Trophoblast cell (in vitro differentiated cells and primary cell): ENCODE measurements at regions not wholly inside any gene's neighbourhood (a gene's known extent, or its start where the extent isn't known, plus 50 kb on each side); places are given as distances from the start of the nearest gene placed in this dataset.

Experiments used
- DNase-seq, 2 donors: peaks; one replicate each; pipeline ENCODE4 v3.0.0-alpha.2; 2016
- H2AFZ ChIP-seq: 2 replicates; pipeline ENCODE4 v1.6.1; 2013; ENCODE audit warnings: low read length, moderate library complexity, mild to moderate bottlenecking; ENCODE audit not compliant: insufficient read depth, poor library complexity
- H2AK5ac ChIP-seq: 2 replicates; pipeline ENCODE4 v1.6.1; 2013; ENCODE audit warnings: mild to moderate bottlenecking, low read length
- H2BK120ac ChIP-seq: 2 replicates; pipeline ENCODE4 v1.6.1; 2013; ENCODE audit warnings: low read length, mild to moderate bottlenecking, moderate library complexity; ENCODE audit not compliant: insufficient read depth, poor library complexity
- H2BK12ac ChIP-seq: 2 replicates; pipeline ENCODE4 v1.6.1; 2013; ENCODE audit warnings: mild to moderate bottlenecking, low read length, moderate library complexity
- H2BK5ac ChIP-seq: 2 replicates; pipeline ENCODE4 v1.6.1; 2013; ENCODE audit warnings: low read length, low read depth, moderate library complexity, mild to moderate bottlenecking; ENCODE audit not compliant: poor library complexity
- H3K14ac ChIP-seq: 2 replicates; pipeline ENCODE4 v1.6.1; 2013; ENCODE audit warnings: mild to moderate bottlenecking, low read length
- H3K18ac ChIP-seq: 2 replicates; pipeline ENCODE4 v1.6.1; 2013; ENCODE audit warnings: mild to moderate bottlenecking, low read length
- H3K23ac ChIP-seq: 2 replicates; pipeline ENCODE4 v1.6.1; 2013; ENCODE audit warnings: low read length
- H3K27ac ChIP-seq: 2 replicates; pipeline ENCODE4 v1.5.1; 2013; ENCODE audit warnings: low read depth, mild to moderate bottlenecking, inconsistent platforms, low read length, moderate library complexity
- H3K27me3 ChIP-seq: 2 replicates; pipeline ENCODE4 v1.6.1; 2013; ENCODE audit warnings: inconsistent platforms, mild to moderate bottlenecking, low read length, moderate library complexity; ENCODE audit not compliant: insufficient read depth
- H3K36me3 ChIP-seq, 2 experiments: 1 replicate in 1 of 2; 2 replicates in 1 of 2; pipeline ENCODE4 v1.6.1; 2013; ENCODE audit warnings: low read length in 2 of 2, mild to moderate bottlenecking in 2 of 2, moderate library complexity in 1 of 2; ENCODE audit not compliant: insufficient read depth in 2 of 2, control insufficient read depth in 1 of 2
- H3K4ac ChIP-seq: 2 replicates; pipeline ENCODE4 v1.6.1; 2013; ENCODE audit warnings: low read depth, mild to moderate bottlenecking, low read length, moderate library complexity
- H3K4me1 ChIP-seq, 2 experiments: 1 replicate in 1 of 2; 2 replicates in 1 of 2; pipeline ENCODE4 v1.6.1; 2013; ENCODE audit warnings: low read length in 2 of 2, mild to moderate bottlenecking in 2 of 2, moderate library complexity in 1 of 2; ENCODE audit not compliant: insufficient read depth in 2 of 2, control insufficient read depth in 1 of 2
- H3K4me2 ChIP-seq: 2 replicates; pipeline ENCODE4 v1.6.1; 2013; ENCODE audit warnings: inconsistent platforms, mild to moderate bottlenecking, low read length, moderate library complexity
- H3K4me3 ChIP-seq: 2 replicates; pipeline ENCODE4 v1.5.1; 2013; ENCODE audit warnings: mild to moderate bottlenecking, low read depth, low read length, inconsistent platforms
- H3K79me1 ChIP-seq: one replicate; pipeline ENCODE4 v1.6.1; 2013; ENCODE audit warnings: low read length
- H3K79me2 ChIP-seq: 2 replicates; pipeline ENCODE4 v1.6.1; 2013; ENCODE audit warnings: low read length, mild to moderate bottlenecking; ENCODE audit not compliant: control insufficient read depth, insufficient read depth, poor library complexity
- H3K9ac ChIP-seq: 2 replicates; pipeline ENCODE4 v1.6.1; 2013; ENCODE audit warnings: mild to moderate bottlenecking, low read length
- H3K9me3 ChIP-seq: 2 replicates; pipeline ENCODE4 v1.6.1; 2013; ENCODE audit warnings: low read depth, mild to moderate bottlenecking, control low read depth, inconsistent platforms, low read length; ENCODE audit not compliant: insufficient read depth
- H4K12ac ChIP-seq: 2 replicates; pipeline ENCODE4 v1.6.1; 2013; ENCODE audit warnings: low read depth, mild to moderate bottlenecking, low read length, moderate library complexity
- H4K8ac ChIP-seq: 2 replicates; pipeline ENCODE4 v1.6.1; 2013; ENCODE audit warnings: low read depth, mild to moderate bottlenecking, low read length, moderate library complexity
- H4K91ac ChIP-seq: one replicate; pipeline ENCODE4 v1.6.1; 2013; ENCODE audit warnings: low read depth, mild to moderate bottlenecking, low read length, moderate library complexity
- WGBS: extraction: QIAGEN DNeasy Blood & Tissue Kit; methylation state at CpG from one replicate; pipeline ENCODE4 v1.1.7; 2013; ENCODE audit warnings: missing lambda C conversion rate; ENCODE audit not compliant: insufficient read length, insufficient coverage; ENCODE audit errors: extremely low coverage; 5-methylcytosine and 5-hydroxymethylcytosine counted together

- Histone ChIP-seq H3K18ac (no peak overlapping the region), H4K91ac (no peak overlapping the region), H3K9me3 (no peaks in the 10 kb centered on the region), H4K8ac (no peak overlapping the region), H4K12ac (no peak overlapping the region), H3K4me3 (no peak overlapping the region), H2AK5ac (no peak overlapping the region), H3K4me2 (no peak overlapping the region), H3K4me1 (no peaks in the 10 kb centered on the region), H3K79me1 (no peaks in the 10 kb centered on the region), H3K79me2 (no peaks in the 10 kb centered on the region), H3K23ac (no peak overlapping the region), H3K9ac (no peak overlapping the region), H3K4ac (no peak overlapping the region), H3K36me3 (no peaks in the 10 kb centered on the region), H3K14ac (no peak overlapping the region), H2BK120ac (no peak overlapping the region), H3K27ac (no peak overlapping the region), H2AFZ (no peak overlapping the region), H2BK5ac (no peak overlapping the region), H2BK12ac (no peak overlapping the region), H3K27me3 (no peaks in the 10 kb centered on the region)
- DNase-seq, result no peak
- no CpG with 5 or more reads among the region's 1 CpG for WGBS
These were observed 1637.4 kb upstream of the ACVR2A start for GRCh38 chr2:146207417-146207816.

DNA sequence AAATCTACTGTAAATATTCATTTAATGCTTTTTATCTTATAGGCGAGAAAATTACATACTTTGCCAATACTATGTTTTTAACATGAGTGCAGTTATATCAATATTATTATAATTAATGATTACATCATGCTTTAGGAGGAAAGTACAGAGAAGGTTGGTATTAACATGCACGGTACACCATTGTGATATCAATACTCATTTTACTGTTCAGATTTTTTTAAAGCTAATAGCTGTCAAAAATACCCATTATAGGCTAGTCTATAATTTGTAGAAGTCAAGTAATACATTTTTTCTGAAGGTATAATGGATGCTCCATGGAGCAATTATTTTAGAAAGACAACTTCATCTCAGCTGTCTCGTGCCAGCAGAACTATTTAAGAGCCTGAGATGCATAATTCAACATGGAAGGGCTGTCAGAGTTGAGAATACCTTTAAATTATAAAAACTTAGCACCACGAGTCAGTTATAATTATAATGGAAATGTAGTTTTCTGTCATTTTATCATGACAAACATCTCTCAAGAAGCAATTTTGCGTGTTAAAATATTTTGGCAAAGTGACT is 1641.7 kb upstream of the ACVR2A start:
- H4K8ac ChIP-seq, result no peak overlapping the region
- H3K18ac ChIP-seq, result no peak overlapping the region
- no peak overlapping the region for H3K27ac ChIP-seq
- H3K4me1 ChIP-seq, result no peaks in the 10 kb centered on the region
- H2AK5ac ChIP-seq, result no peak overlapping the region
- H2AFZ ChIP-seq, result no peak overlapping the region
- no CpG with 5 or more reads among the region's 5 CpGs for WGBS
- no peak overlapping the region for H3K9ac ChIP-seq
- H3K4ac ChIP-seq, result no peak overlapping the region
- H4K12ac ChIP-seq, result no peak overlapping the region
- no peaks in the 10 kb centered on the region for H3K79me2 ChIP-seq
- H3K36me3 ChIP-seq, result no peaks in the 10 kb centered on the region
- H3K79me1 ChIP-seq, result no peaks in the 10 kb centered on the region
- H3K4me3 ChIP-seq, result no peak overlapping the region
- no peak overlapping the region for H2BK12ac ChIP-seq
- no peak overlapping the region for H4K91ac ChIP-seq
- no peak for DNase-seq
- no peak overlapping the region for H3K4me2 ChIP-seq
- no peak overlapping the region for H3K14ac ChIP-seq
- no peaks in the 10 kb centered on the region for H3K9me3 ChIP-seq
- no peak overlapping the region for H2BK120ac ChIP-seq
- no peak overlapping the region for H2BK5ac ChIP-seq
- H3K23ac ChIP-seq, result no peak overlapping the region
- H3K27me3 ChIP-seq, result no peaks in the 10 kb centered on the region

DNA sequence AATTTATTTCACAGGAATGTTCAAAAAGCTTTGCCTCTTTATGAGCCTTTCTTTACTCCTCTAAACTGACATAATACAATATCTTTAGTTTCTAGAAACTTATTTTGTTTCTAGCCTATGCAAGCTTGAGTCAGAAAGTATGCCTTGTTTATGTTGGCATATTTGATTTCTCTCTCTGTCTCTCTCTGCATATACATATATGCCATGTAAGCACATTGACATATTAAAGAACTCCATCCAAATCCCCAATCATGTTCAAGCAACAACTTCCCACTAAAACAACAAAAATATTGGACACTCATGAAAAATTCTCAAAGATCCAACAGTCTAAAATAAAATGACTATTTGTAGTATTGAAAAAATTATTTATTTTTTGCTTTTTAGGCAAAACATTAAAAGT is 1651.2 kb upstream of the ACVR2A start:
- no peak overlapping the region for H3K14ac ChIP-seq

DNA sequence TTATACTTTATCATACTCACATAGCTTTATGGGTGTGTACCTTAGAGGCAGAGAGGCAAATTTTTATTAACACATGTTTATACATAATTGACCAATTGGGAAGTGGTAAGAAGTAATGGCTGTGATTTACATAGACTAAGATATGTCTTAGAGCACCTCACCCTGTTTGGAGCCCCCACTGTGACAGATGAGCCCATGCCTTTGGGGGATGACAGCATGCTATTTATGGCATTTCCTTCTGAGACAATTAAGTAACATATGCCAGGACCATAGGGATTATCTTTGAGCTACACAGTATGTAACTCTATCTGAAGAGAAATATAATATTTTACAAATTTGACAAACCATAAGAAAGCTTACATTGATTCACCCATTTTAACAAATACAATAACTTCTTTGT is 1655.3 kb upstream of the ACVR2A start:
- Histone ChIP-seq H3K9ac (no peak overlapping the region), H3K36me3 (no peaks in the 10 kb centered on the region), H2BK120ac (no peak overlapping the region), H4K12ac (no peak overlapping the region), H3K4me1 (no peaks in the 10 kb centered on the region), H4K8ac (no peak overlapping the region), H3K4me2 (no peak overlapping the region), H3K27ac (no peak overlapping the region), H2AFZ (no peak overlapping the region), H3K4me3 (no peak overlapping the region), H2AK5ac (no peak overlapping the region), H4K91ac (no peak overlapping the region), H3K27me3 (no peaks in the 10 kb centered on the region), H3K23ac (no peak overlapping the region), H3K4ac (no peak overlapping the region), H3K9me3 (no peaks in the 10 kb centered on the region), H2BK5ac (no peak overlapping the region), H3K14ac (no peak overlapping the region), H2BK12ac (no peak overlapping the region), H3K79me1 (no peaks in the 10 kb centered on the region), H3K79me2 (no peaks in the 10 kb centered on the region), H3K18ac (no peak overlapping the region)
- DNase-seq, result no peak

More for the DNA sequence above, 1651.2 kb upstream of the ACVR2A start:
- no peak overlapping the region for H3K23ac ChIP-seq
- H3K36me3 ChIP-seq, result no peaks in the 10 kb centered on the region
- no peak overlapping the region for H3K9ac ChIP-seq
- no peak overlapping the region for H3K27ac ChIP-seq
- H3K4me2 ChIP-seq, result no peak overlapping the region
- H3K18ac ChIP-seq, result no peak overlapping the region
- H2AK5ac ChIP-seq, result no peak overlapping the region
- H3K79me2 ChIP-seq, result no peaks in the 10 kb centered on the region
- H3K4me1 ChIP-seq, result no peaks in the 10 kb centered on the region
- no peak overlapping the region for H4K12ac ChIP-seq
- no peaks in the 10 kb centered on the region for H3K9me3 ChIP-seq
- no peak overlapping the region for H4K8ac ChIP-seq
- H4K91ac ChIP-seq, result no peak overlapping the region
- DNase-seq, result no peak
- no peak overlapping the region for H3K4ac ChIP-seq
- H2AFZ ChIP-seq, result no peak overlapping the region
- H2BK5ac ChIP-seq, result no peak overlapping the region
- H3K27me3 ChIP-seq, result no peaks in the 10 kb centered on the region
- H3K79me1 ChIP-seq, result no peaks in the 10 kb centered on the region
- H2BK12ac ChIP-seq, result no peak overlapping the region
- no peak overlapping the region for H3K4me3 ChIP-seq
- H2BK120ac ChIP-seq, result no peak overlapping the region
